Activated T-cell treated with anti-CD3 and anti-CD28 coated beads for 1 hour (primary cell): ENCODE measurements at regions not wholly inside any gene's neighbourhood (a gene's known extent, or its start where the extent isn't known, plus 50 kb on each side); places are given as distances from the start of the nearest gene placed in this dataset.

Source experiments
- DNase-seq: peaks from one replicate; pipeline ENCODE4 v3.0.0-alpha.2; 2020; ENCODE audit warnings: low read depth

DNA sequence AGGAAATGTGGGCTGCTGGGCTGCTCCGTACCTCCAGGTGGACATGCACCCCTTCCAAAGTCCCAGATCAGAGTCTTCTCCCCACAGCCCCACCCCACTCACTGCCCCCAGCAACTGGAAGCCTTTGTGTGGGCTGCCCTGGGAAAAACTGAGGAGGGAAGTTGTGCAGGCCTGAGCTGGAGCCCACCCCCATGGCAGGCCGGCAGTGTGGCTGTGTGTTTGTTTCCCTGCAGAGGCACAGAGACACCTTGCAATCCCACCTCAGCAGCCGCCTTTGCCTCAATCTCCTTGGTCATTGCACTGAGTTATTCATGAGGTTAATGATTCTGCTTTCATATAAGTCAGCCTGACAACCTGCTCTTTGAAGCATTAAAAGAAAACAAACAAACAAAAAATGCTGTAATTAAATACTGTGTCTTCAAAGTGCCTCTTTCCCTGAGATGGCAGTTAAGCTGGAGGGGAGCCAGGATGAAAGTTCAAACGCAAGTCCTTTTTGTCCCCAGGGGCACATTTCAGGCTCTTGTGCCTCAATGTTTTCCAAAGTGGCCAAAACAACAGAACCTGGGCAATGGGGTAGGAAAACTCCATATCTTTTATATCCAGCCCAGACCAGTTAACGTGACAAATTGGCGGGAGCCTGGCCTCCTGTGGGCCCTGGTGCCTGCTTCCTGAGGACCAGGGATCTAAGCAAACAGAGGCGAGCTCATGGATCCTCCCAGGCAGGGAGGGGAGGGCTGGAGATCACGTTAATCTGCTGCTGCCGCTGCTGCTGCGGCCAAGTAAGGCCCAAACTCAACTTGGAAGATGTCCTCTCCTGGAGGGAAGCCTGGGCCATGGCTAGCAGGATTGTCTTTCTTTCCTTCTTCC is 51.9 kb upstream of the TSPAN11 start:
- DNase-seq, result no peak

DNA sequence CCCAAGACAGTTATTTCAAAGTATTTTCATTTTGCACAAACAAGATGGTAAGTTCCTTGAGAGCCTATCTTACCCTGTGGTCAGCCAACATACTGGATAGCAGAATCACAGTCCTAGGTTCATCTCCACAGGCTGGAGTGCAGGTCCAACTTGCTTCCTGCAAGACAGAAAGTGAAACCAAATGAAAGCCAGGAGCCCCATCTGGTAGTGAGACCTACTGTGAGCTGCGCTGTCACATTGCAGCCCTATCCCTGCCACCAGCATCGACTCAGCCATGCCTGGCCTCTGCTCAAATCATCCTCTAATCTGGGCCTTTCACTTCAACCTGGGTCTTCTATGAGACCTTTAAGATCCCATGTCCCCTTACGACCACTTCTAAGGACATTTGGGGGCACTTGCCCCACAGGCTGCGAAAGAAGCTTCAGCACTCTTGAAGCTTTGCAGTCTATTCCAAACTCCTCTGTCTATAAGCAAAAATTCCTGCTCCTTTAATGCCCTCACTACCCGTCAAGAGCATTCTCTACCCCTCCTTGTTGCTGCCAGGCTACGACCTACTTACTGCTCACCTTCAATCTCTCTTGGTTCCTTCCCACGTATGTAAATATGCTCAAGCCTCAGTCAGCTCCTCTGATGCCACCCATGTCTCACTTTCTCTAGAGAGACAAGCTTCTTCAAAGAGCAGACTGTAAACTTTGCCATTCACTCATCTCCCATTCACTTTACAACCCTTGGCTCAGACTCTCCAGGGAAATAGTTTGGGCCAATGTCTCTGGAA is 55.9 kb upstream of the TSPAN11 start:
- DNase-seq, result no peak

DNA sequence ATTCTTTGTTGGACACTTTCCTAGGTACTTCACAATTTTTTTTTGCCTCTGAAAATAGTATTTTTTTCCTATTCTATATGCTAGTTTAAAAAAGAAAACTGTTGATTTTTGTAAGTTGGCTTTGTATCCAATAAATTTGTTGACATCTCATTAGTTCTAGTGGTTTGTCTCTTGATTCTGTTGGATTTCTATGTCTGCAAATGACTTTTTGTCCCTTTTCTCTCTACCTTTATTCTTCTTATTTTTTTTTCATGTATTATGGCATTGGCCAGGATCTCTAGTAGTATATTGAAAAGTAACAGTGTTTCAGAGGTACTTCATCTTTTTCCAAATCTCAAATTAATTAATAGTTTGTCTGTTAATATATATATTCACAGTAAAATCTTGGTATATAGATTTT is 59.1 kb upstream of the TSPAN11 start:
- no peak for DNase-seq

DNA sequence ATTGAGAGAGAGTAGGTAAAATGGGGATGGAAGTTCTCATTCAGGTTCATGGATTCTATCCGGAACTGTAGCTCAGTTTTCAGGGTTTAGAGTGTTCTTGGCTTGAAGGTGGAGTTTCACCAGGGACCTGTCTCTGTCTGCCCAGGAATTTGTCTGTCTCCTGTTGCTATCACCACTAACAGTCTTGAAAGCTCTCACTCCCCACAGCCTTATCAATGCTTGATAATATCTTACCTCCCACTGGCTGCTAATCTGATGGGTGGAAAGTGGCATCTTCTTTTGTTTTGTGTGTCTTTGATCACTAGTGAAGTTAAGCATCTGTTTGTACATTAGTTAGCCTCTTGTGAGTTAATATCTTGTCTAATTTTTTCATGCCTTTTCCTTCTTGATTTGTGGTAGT is 60.3 kb upstream of the TSPAN11 start:
- no peak for DNase-seq

DNA sequence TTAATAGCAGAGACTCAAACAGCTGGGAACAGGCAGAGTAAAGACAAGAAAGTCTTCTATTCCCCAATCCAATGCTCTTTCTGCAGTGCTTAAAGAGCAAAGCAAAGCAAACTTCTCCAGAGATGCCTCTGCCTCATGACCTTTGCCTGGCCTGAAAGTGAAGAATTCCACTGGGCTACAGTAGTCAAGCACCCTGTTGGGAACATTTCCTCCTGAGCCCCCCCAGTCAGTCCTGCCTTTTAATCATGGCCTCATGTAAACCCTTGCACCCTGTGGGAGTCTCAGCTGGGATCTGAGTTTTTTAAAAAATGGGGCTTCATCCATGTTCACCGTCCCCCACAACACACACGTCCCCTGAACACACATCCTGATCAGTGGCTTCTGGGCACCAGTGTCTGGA is 62.7 kb upstream of the TSPAN11 start:
- no peak for DNase-seq

DNA sequence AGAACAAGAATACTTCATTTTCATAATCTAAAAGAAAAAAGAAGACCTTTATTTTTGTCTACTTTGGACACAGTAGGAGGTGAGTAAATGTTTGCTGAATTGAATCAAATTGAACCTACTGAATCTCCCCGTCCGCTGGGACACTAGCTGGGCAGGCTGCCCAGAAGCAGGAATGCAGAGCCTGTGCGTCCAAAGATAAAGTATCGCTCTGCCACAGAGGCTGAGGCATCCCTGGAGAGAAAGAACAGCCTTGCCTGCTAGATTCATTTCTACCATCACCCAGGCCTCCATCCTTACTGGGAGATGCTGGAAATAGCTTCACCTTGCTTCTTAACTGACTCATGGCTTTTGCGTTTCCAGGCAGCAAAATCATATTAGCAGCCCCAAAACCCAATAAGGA is 64.1 kb upstream of the TSPAN11 start:
- no peak for DNase-seq

DNA sequence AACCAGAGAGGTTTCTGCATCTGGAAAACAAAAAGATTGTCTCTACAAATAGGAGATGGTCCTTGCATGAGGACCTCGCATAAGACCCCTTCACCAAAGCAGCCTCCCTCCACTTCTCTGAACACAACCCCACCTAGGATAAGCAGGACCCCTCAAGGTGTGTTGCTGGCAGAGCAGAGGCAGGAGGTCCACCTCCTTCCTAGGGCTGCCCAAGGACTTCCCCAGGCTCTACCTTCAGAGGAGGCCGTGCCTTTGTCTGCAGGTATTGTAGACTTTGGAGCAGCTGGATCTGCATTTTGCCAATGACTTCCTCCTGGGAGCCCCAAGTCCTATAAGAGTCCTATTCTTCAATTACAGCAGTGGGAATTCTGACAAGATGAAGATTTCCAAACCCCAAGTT is 67.3 kb upstream of the TSPAN11 start:
- no peak for DNase-seq

DNA sequence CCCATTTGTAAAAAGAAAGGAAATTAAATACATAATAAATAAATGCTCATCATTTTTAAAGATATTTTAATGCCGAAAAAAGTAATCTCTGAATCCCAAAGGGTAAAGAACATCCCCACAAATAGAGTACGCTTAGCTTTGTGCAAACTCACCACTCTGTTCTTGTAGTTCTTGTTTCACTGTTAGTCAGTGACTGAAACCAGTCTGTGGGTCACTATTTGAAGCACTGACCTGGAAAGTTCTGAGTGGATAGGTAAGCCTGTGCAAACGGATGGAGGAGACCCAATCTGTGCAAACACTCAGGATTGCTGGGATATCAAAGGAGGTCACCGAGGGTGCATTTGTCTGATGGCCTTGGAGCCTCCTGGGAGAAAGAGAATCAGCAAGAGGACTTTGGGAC is 68.1 kb upstream of the TSPAN11 start:
- no peak for DNase-seq

DNA sequence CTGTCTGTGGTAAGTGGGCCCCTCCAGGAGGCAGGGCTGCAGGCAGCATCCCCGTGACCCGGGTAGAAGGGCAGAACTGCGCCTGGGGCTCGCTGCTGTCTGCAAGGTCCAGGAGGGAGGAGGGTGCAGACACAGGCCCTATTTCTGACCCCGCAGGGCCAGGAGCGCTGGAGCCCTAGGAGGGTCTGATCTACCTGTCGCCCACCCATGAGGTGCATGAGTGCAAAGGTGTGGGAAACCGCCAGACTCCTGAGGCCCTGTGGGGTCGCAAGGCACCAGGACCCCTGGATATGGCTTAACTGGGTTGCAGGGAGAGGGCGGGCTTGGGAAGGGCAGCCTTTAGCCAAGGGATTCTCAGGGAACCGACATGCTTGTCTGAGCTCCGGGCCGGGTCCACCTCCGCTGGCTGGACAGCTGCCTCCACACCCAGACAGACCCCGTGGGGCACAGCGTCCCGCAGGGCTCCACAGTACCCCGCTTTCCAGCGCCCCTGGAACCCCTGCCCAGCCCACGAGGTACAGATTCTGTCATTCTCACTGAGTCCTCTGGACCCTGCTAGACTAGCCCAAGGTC is 72.9 kb upstream of the TSPAN11 start:
- no peak for DNase-seq

DNA sequence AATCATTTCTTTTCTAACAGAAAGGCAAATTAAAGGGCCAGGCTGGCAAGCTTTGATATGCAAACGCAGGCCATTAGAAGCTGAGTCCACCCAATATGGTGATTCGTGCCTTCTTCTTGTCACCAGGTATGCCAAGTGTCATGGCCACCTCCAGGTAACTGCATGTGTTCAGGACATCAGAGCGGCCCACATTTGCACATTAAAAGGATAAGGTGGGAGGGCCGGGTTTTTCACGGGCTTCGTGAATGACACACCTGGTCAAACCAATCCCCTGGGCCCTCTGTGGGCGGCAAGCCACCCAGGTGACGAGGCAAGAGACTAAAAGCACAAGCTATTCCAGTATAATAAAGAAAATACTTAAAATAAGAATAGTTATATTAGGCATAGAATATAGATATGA is 75.9 kb upstream of the TSPAN11 start:
- DNase-seq, result no peak

DNA sequence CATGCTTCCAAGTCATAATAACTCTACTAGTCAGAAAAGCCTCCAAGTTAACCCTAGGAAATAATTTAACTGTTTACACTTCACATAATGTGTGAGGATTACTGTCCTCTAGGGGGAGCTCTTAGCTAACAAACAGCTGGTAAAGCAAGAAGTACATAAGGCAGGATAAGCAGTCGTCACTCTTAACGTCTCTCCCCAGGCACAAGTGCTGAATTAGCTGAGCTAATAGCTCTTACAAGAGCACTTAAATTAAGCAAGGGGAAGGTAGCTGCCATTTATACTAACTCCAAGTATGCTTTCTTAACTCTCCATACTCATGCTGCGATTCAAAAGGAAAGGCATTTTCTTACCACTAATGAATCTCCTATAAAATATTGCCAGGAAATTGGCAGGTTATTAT is 79.3 kb upstream of the TSPAN11 start:
- no peak for DNase-seq

DNA sequence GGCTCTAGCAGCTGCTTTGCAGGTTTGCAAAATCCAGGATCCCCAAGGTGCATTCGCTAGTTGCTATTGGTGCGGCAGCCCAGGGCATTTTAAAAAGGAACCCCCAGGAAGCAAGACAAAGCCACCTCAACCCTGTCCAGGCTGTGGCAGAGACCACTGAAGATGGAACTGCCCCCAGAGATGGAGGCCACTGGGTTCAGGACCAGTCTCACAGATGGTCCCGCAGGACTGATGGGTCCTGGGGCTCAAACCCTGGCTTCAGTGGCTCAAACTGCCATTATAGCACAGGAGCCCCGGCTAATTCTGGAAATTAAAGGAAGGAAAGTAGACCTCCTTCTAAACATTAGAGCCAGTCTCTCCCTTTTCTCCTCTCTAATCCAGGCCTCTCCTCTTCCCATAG is 79.8 kb upstream of the TSPAN11 start:
- no peak for DNase-seq

DNA sequence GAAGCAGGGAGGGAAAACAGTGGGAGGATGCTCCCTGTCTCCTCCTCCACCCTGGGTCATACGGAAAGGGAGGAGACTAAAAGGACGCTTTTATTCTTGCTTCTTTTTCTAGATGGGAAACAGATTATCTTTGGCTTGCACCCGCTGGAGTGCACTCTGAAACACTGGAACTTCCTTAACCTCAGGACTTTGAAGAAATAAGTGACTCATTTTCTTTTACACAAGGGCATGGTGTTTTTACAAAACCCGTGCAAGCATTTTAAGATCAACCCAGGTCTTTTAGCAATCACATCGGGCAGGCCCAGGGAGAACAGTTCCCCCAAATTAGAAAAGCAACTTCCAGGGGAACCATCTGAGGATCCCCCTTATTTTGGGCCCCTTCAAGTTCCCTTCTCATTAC is 80.9 kb upstream of the TSPAN11 start:
- DNase-seq, result no peak

DNA sequence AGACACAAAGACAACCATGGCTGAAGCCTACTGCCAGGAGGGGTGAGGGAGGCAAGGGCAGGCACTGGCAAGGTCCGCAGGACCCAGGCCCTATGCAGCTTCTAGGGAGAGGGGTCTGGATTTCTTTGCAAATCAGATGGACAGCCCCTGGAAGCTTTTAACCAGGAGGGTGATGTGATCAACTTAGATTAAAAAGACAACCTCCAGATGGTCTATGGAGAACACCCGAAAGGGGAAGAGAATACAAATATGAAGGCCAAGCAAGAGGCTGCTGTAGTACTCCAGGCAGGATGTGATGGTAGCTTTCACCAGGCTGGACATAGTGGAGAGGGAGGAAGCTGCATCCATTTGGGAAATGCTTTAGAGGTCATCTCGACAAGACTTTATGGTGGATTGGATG is 83.3 kb upstream of the TSPAN11 start:
- DNase-seq, result no peak

DNA sequence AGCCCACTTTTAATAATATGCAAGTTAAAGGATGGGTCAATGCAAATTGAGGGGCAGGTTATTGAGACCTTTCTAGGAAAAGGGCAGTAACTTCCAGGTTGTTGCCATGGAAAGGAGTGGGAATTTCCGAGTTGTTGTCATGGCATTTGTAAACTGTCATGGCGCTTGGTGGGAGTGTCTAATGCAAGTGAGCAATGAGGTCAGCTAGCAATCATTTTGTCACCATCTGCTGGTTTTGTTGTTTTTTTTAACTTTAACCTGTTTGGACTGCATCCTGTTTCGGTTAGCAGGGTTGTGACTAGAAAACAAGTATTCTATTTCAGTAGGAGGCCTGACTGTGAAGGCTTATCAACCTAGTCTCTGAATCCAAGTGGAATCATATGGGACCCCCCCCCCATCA is 85.8 kb upstream of the TSPAN11 start:
- DNase-seq, result no peak

DNA sequence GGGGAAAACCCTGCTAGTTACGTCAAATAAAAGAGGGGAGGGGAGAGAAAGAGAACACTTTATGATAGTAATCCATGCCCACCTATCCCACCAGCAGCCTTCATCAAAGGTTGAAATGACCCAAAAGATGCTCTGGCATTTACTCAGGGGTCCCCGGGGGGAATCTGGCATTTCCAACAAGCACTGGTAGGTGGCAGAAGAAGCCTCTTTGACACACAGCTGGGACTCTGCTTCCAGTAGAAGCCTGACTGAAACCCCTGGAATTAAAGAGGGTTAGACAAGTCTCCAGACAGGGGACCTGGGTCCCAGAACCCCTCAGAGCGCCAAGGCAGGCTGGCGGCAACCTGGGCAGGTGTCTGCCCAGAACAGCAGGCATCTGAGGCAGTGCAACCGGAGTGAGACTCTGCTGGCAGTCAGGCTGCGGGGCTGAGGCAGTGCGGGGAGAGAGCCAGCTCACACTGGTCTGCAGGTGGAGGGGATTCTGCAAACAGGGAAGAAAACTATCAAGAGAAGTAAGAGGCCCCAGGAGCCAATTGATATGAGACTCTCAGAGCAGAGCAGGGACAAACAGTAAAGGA is 85.0 kb upstream of the CAPRIN2 start:
- DNase-seq, result no peak

DNA sequence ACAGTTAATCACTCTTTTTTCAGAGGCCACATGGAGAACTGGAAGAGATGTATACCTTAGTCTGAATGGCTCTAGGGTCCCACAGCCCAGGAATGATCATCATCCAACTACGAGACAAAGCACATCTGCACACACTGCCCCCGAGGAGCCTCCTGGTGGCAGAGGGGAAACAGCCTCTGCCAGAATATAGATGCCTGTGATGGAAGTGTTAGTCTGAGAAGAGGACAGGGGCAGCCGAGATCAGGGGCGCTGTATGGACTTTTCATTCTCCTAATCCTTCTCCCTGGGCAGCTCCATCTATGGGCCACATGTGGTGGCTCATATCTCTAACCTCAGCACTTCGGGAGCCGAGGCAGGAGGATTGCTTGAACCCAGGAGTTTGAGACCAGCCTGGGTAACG is 82.8 kb upstream of the CAPRIN2 start:
- no peak for DNase-seq

DNA sequence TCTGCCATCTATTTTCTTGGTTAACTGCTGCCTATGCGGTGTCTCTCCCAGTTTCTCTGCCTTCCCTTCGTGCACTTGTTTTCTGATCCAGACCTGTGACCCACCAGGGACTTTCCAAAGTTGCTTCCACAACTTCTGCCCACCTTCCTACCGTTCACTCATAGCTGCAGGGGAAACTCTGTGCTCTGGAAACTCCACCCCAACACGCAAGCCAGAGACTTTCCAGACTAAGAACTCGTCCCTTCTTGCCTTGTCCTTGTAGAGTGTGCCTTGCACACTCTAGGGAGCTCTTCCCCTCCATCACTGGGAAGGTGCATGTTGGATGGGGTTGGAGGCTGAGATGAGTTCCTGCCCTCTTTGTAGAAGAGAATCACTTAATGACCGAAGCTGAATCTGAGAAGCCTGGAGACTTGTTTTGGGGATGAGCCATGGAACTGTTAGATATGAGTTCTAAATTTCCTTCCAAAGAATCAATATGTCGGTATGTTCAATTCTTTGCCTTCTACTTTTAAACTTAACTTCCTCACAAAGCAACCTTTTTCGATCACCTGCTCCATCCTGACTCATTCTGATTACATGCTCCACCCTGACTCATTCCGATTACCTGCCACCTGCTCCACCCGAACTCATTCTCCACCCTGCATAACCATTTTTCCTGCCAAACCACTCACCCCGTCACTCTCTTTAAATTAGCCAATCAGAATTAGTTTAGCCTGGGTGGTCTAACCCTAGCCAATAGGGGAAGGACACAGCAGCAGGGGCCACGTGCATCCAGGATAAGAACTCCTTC is 82.1 kb upstream of the CAPRIN2 start:
- no peak for DNase-seq

DNA sequence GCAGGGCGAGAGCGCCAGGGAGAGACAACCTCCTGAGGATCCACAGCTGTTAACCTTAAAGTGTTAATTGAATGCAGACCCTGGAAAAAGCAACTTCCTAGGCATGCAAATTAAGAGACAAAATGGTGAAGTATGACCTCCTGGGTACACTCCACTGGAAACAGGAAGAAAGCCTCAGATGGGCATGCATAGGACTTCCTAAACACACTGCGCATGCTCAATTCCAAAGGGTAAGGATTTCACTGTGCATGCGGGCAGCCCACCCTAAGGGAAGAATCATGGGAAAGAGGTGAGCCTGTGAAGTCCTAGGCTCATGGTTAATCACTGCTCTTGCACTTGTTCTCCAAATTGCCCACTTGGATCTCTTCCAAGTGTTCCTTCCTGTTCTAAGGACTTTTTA is 80.5 kb upstream of the CAPRIN2 start:
- DNase-seq, result no peak

DNA sequence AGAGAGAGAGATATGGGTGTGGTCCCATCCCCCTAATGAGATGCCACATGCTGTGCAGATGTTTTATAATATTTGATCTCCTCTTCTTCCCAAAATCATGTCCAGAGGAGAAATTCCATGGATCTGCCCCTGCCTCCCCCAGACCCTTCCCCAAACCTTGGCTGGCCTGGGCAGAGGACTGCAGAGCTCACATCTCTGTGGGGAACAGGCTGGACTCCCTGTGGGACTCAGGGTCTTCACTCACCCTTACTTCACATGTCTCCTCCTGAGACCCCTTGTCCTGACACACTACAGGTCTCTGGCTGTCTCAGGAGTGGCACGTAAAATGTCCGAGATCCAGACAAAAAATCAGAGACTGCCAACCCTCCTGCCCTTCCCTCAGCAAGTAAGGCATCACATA is 76.0 kb upstream of the CAPRIN2 start:
- no peak for DNase-seq

DNA sequence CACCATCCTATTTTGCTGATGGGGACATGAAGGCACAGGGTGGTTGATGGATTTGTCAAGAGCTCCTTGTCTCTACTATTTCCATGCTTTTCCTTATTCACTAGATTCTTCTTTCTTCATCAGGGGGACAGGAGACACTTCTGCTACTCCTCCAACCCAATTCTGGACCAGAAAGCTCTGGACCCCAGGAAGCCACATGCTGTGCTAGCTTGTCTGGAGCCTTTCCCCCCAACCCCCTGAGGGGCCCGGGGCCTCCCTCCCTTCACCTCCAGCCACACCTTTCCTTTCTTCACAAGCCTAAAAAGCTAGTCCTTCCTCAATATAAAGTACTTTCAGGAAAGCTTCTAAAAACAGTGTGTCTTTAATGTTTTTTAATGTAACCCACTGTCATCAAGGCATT is 75.1 kb upstream of the CAPRIN2 start:
- no peak for DNase-seq

DNA sequence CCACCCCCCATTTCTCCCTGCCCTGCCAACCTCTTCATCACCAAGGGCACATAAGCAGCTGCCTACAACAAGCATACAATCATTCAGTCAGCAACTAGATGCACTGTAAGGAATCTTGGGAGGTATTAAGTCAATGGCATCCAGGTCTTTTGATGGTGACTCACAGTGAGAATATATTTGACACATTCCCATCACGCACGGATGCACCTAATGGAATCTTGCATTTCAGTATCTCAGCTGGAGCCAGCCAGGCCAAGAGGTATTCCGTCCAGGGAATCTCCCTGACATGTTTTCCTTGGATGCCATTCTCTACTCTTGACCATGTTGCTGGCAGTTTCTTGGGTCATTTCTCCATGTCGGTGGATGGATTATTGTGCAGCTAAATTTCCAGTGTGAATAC is 73.9 kb upstream of the CAPRIN2 start:
- no peak for DNase-seq
